GM12878 (cell line): ENCODE measurements at regions not wholly inside any gene's neighbourhood (a gene's known extent, or its start where the extent isn't known, plus 50 kb on each side); places are given as distances from the start of the nearest gene placed in this dataset.

Experiments
- ATAC-seq: fragments of 200-7000 bp; cut with Tn5 transposase; 3 replicates; pipeline ENCODE4 v1.9.1; 2020; ENCODE audit warnings: mild to moderate bottlenecking, moderate library complexity
- BruUV-seq: library from RNA; stranded (reverse); fragments of 400-500 nt; replicated peaks from 2 replicates; lab custom pipeline; 2021; lab: Mats Ljungman, UMichigan
- CTCF ChIA-PET: fragments of 300-600 bp; sonication (Branson Sonifier 250); formaldehyde crosslinking; extraction: SDS; loops from one replicate; lab custom pipeline; 2021; ENCODE audit warnings: inconsistent platforms; lab: Yijun Ruan, JAX
- POLR2A ChIA-PET: fragments of 350-600 bp; formaldehyde crosslinking; extraction: SDS; loops from one replicate; lab custom pipeline; 2021; ENCODE audit warnings: inconsistent platforms; lab: Charles Lee
- RAD21 ChIA-PET: fragments of 300-600 bp; sonication (Branson Sonifier 250); formaldehyde crosslinking; loops from one replicate; lab custom pipeline; 2023; ENCODE audit warnings: antibody characterized with exemption; ENCODE audit not compliant: unreplicated experiment; lab: Charles Lee
- SMC1A ChIA-PET: fragments of 300-600 bp; sonication (Branson Sonifier 250); formaldehyde crosslinking; loops from one replicate; lab custom pipeline; 2023; ENCODE audit not compliant: unreplicated experiment, uncharacterized antibody; lab: Charles Lee
- DNase-seq: peaks from one replicate; pipeline ENCODE4 v3.0.0-alpha.2; 2011; ENCODE audit warnings: low read depth, low spot score
- FAIRE-seq: peaks from 3 replicates; lab custom pipeline; 2011; peaks lifted over from hg19 to GRCh38; lab: Jason Lieb, UNC
- H2AFZ ChIP-seq: 2 replicates; pipeline ENCODE4 v1.6.0; 2011; ENCODE audit warnings: low read depth, low read length, control low read depth; ENCODE audit not compliant: control insufficient read depth
- H3K27ac ChIP-seq: 2 replicates; pipeline ENCODE4 v1.5.1; 2011; ENCODE audit warnings: control low read depth; ENCODE audit not compliant: control insufficient read depth, insufficient read depth
- H3K27me3 ChIP-seq, 2 experiments: replicated peaks in 1 of 2; 2 replicates each; pipeline versions ENCODE4 v1.6.0 to v1.6.1; 2011; ENCODE audit warnings: low read length in 1 of 2; ENCODE audit not compliant: control insufficient read depth in 2 of 2, insufficient read depth in 2 of 2
- H3K36me3 ChIP-seq, 2 experiments: 2 replicates each; pipeline ENCODE4 v1.5.1; 2011; ENCODE audit warnings: low read length in 1 of 2; ENCODE audit not compliant: control insufficient read depth in 2 of 2, insufficient read depth in 2 of 2
- H3K4me1 ChIP-seq: 2 replicates; pipeline ENCODE4 v1.6.1; 2011; ENCODE audit warnings: mild to moderate bottlenecking, low read length, moderate library complexity, mixed read lengths; ENCODE audit not compliant: control insufficient read depth, insufficient read depth
- H3K4me2 ChIP-seq: 2 replicates; pipeline ENCODE4 v1.6.0; 2011; ENCODE audit warnings: control low read depth; ENCODE audit not compliant: control insufficient read depth, insufficient read depth
- H3K4me3 ChIP-seq: fragments of 200-600 bp; sonication (generic); 2 replicates; pipeline ENCODE4 v1.5.1; 2016
- H3K79me2 ChIP-seq: 2 replicates; pipeline ENCODE4 v1.6.0; 2011; ENCODE audit warnings: low read length; ENCODE audit not compliant: control insufficient read depth, insufficient read depth
- H3K9ac ChIP-seq: 2 replicates; pipeline ENCODE4 v1.8.0; 2011; ENCODE audit warnings: low read length, control low read depth, mixed read lengths; ENCODE audit not compliant: control insufficient read depth, insufficient read depth
- H3K9me3 ChIP-seq: replicated peaks from 3 replicates; pipeline ENCODE4 v1.5.1; 2011; ENCODE audit warnings: mild to moderate bottlenecking, low read length; ENCODE audit not compliant: control insufficient read depth, insufficient read depth
- H4K20me1 ChIP-seq: 2 replicates; pipeline ENCODE4 v1.6.0; 2011; ENCODE audit not compliant: control insufficient read depth, insufficient read depth
- BCL11A ChIP-seq: IDR thresholded peaks from 2 replicates; pipeline ENCODE4 v1.6.1; 2011; ENCODE audit warnings: low read depth, low read length
- BHLHE40 ChIP-seq, 2 experiments: fragments of 450-650 bp in 1 of 2; IDR thresholded peaks; 2 replicates each; pipeline ENCODE4 v1.6.1; 2011 to 2017; ENCODE audit warnings: low read depth in 2 of 2, borderline replicate concordance in 1 of 2, improper control_type of control experiment in 1 of 2, low read length in 1 of 2, mild to moderate bottlenecking in 1 of 2
- CUX1 ChIP-seq: IDR thresholded peaks from 2 replicates; pipeline ENCODE4 v1.6.1; 2012; ENCODE audit warnings: improper control_type of control experiment, low read depth, low read length; ENCODE audit not compliant: insufficient replicate concordance
- DPF2 ChIP-seq: fragments of 450-650 bp; IDR thresholded peaks from 2 replicates; pipeline ENCODE4 v1.6.1; 2017; ENCODE audit warnings: mild to moderate bottlenecking
- HDAC6 ChIP-seq: fragments of 200-600 bp; sonication (generic); IDR thresholded peaks from one replicate; pipeline ENCODE4 v1.8.0; 2017; ENCODE audit warnings: antibody characterized with exemption; ENCODE audit not compliant: unreplicated experiment
- IRF4 ChIP-seq: IDR thresholded peaks from 2 replicates; pipeline ENCODE4 v1.6.1; 2011; ENCODE audit warnings: low read depth, low read length
- NFYA ChIP-seq: IDR thresholded peaks from 2 replicates; pipeline ENCODE4 v1.6.1; 2011; ENCODE audit warnings: low read depth, mild to moderate bottlenecking, low read length, improper control_type of control experiment, borderline replicate concordance
- PKNOX1 ChIP-seq: fragments of 450-650 bp; IDR thresholded peaks from 2 replicates; pipeline ENCODE4 v1.6.1; 2016; ENCODE audit warnings: mild to moderate bottlenecking
- RAD21 ChIP-seq: IDR thresholded peaks from 2 replicates; pipeline ENCODE4 v1.6.1; 2011; ENCODE audit warnings: mild to moderate bottlenecking, low read depth, low read length, moderate library complexity; ENCODE audit not compliant: insufficient read depth
- RUNX3 ChIP-seq: IDR thresholded peaks from 2 replicates; pipeline ENCODE4 v1.6.1; 2012; ENCODE audit warnings: low read length, inconsistent platforms
- SPI1 ChIP-seq: IDR thresholded peaks from 2 replicates; pipeline ENCODE4 v1.6.1; 2011; ENCODE audit warnings: low read depth, mild to moderate bottlenecking, low read length, moderate library complexity, borderline replicate concordance; ENCODE audit not compliant: insufficient read depth
- YBX1 ChIP-seq: fragments of 450-650 bp; IDR thresholded peaks from 2 replicates; pipeline ENCODE4 v1.6.1; 2016; ENCODE audit warnings: antibody characterized with exemption
- ZNF24 ChIP-seq: fragments of 450-650 bp; IDR thresholded peaks from 2 replicates; pipeline ENCODE4 v1.6.1; 2017; ENCODE audit warnings: antibody characterized with exemption, mild to moderate bottlenecking
- WGBS: methylation state at CpG from one replicate; pipeline ENCODE4 v1.1.6; 2016; ENCODE audit warnings: low lambda C conversion rate; ENCODE audit not compliant: insufficient replicate concordance, insufficient coverage; ENCODE audit errors: missing lambda C conversion rate; 5-methylcytosine and 5-hydroxymethylcytosine counted together
- in situ Hi-C: fragments of 300-500 bp; cut with MboI; formaldehyde crosslinking; loops from 9 replicates; pipeline ENCODE4 v1.14.3; 2018; ENCODE audit warnings: mixed read lengths
- intact Hi-C: fragments of 100-400 bp; cut with micrococcal nuclease; formaldehyde crosslinking; loops from one replicate; pipeline ENCODE4 v1.14.2; 2022; ENCODE audit not compliant: unreplicated experiment

GRCh38 chr22:47966316-47966715, 1203.9 kb downstream of the TBC1D22A start (continued):
- TF ChIP-seq CUX1 (no peak), ZNF24 (no peak), BHLHE40 (IDR thresholded peaks at IDR 0.05; ENCODE audit: borderline replicate concordance in 1 of 2, low read depth in 2 of 2, low read length in 1 of 2) (no peak), SPI1 (no peak)

GRCh38 chr22:47965896-47966295, 1203.4 kb downstream of the TBC1D22A start:
- 69% methylated on average over 3 of the region's 3 CpGs for WGBS
- BruUV-seq = no TSS peak
- Histone ChIP-seq H4K20me1 (no peaks in the 10 kb centered on the region), H3K27ac (no peak overlapping the region), H3K36me3 (no peaks in the 10 kb centered on the region), H3K4me2 (no peak overlapping the region), H3K4me1 (no peaks in the 10 kb centered on the region), H3K79me2 (no peaks in the 10 kb centered on the region), H3K9ac (no peak overlapping the region), H3K4me3 (no peak overlapping the region), H2AFZ (no peak overlapping the region), H3K27me3 (no peaks in the 10 kb centered on the region), H3K9me3 (no peaks in the 10 kb centered on the region)
- no peak for ATAC-seq
- RAD21 ChIA-PET = no interaction called here
- POLR2A ChIA-PET = no interaction called here
- in situ Hi-C loops = no loop called here
- FAIRE-seq = no peak
- CTCF ChIA-PET = no interaction called here
- no peak for DNase-seq
- intact Hi-C loops = no loop called here
- SMC1A ChIA-PET = no interaction called here
- TF ChIP-seq HDAC6 (no peak), RUNX3 (no peak), IRF4 (no peak), BCL11A (no peak), YBX1 (no peak), RAD21 (no peak), NFYA (no peak), CUX1 (no peak), DPF2 (no peak), PKNOX1 (no peak)
